Activated naive CD4-positive, alpha-beta T cell treated with anti-CD3 and anti-CD28 coated beads for 36 hours (primary cell): ENCODE measurements at regions not wholly inside any gene's neighbourhood (a gene's known extent, or its start where the extent isn't known, plus 50 kb on each side); places are given as distances from the start of the nearest gene placed in this dataset.

Experiments
- CTCF ChIA-PET: fragments of 350-600 bp; sonication (Branson Sonifier 250); formaldehyde crosslinking; loops from one replicate; lab custom pipeline; 2021; ENCODE audit warnings: antibody characterized with exemption; lab: Charles Lee
- DNase-seq: peaks from one replicate; pipeline ENCODE4 v3.0.0-alpha.2; 2020
- H3K27ac Mint-ChIP-seq: one replicate; pipeline ENCODE4 v1.8.0; 2021; ENCODE audit warnings: mild to moderate bottlenecking, mixed read lengths
- H3K27me3 Mint-ChIP-seq: one replicate; pipeline ENCODE4 v1.8.0; 2021; ENCODE audit warnings: low read depth, mixed read lengths
- H3K36me3 Mint-ChIP-seq: one replicate; pipeline ENCODE4 v1.8.0; 2021; ENCODE audit warnings: low read depth, mixed read lengths
- H3K4me1 Mint-ChIP-seq: one replicate; pipeline ENCODE4 v1.8.0; 2021; ENCODE audit warnings: low read depth, mixed read lengths
- H3K4me3 Mint-ChIP-seq: one replicate; pipeline ENCODE4 v1.8.0; 2021; ENCODE audit warnings: mild to moderate bottlenecking, moderate library complexity, mixed read lengths
- H3K9me3 Mint-ChIP-seq: one replicate; pipeline ENCODE4 v1.8.0; 2021; ENCODE audit warnings: mixed read lengths
- intact Hi-C: fragments of 100-400 bp; cut with micrococcal nuclease; formaldehyde crosslinking; loops from one replicate; pipeline ENCODE4 v1.15.1; 2023

- CTCF ChIA-PET, result no interaction called here
- Mint-ChIP-seq H3K27me3 (peaks cover 2% of the 10 kb centered on the region), H3K4me3 (no peak overlapping the region), H3K27ac (no peak overlapping the region), H3K4me1 (no peaks in the 10 kb centered on the region), H3K9me3 (peaks cover 4% of the 10 kb centered on the region), H3K36me3 (no peaks in the 10 kb centered on the region)
- no peak for DNase-seq
- intact Hi-C loops, result no loop called here
These were observed 601.0 kb downstream of the PDCD6IP start for GRCh38 chr3:34399401-34399800.

DNA sequence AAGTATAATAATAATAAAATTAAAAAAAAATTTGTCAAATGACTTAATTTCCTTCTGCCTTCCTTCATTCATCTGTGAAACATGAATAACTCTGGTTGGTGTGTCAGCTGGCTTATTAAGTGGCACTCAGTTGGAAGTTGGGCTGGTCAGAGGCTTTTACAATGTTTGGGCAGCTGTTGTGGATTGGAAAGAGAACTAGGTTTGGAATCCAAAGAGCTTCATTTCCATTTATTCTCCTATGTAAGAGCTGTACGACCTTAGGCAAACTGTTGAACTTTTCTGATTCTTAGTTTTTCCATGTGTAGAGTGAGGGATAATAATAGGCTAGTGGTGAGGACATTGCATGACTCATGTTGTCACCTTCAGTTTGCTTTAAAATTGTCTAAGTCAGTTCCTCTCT, 606.7 kb downstream of the PDCD6IP start:
- CTCF ChIA-PET, result no interaction called here

DNA sequence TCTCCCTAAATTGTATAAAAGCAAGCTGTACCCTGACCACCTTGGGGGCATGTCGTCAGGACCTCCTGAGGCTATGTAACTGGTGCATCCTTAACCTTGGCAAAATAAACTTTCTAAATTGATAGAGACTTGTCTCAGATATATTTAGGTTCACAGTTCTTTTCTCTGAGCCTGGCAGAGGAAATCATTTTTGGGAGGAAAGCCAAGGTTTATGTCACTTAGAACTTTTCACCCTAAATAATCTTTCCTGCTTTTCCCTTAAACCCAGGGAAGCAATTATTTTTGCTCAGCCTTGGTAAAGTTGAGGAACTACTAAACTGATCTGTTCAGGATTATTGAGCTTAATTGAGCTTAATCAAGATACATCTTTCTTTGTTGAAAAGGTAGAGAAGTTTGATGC, 608.9 kb downstream of the PDCD6IP start:
- no peaks in the 10 kb centered on the region for H3K36me3 Mint-ChIP-seq
- H3K9me3 Mint-ChIP-seq, result no peaks in the 10 kb centered on the region
- DNase-seq, result no peak
- no peak overlapping the region for H3K4me3 Mint-ChIP-seq
- no peaks in the 10 kb centered on the region for H3K27me3 Mint-ChIP-seq
- no peaks in the 10 kb centered on the region for H3K4me1 Mint-ChIP-seq
- H3K27ac Mint-ChIP-seq, result no peak overlapping the region
- intact Hi-C loops, result no loop called here
- CTCF ChIA-PET, result no interaction called here

More for the DNA sequence above, 606.7 kb downstream of the PDCD6IP start:
- no peak for DNase-seq
- intact Hi-C loops, result no loop called here
- peaks cover 2% of the 10 kb centered on the region for H3K9me3 Mint-ChIP-seq
- H3K4me1 Mint-ChIP-seq, result no peaks in the 10 kb centered on the region
- peaks cover 2% of the 10 kb centered on the region for H3K27me3 Mint-ChIP-seq
- H3K36me3 Mint-ChIP-seq, result no peaks in the 10 kb centered on the region
- H3K4me3 Mint-ChIP-seq, result no peak overlapping the region
- H3K27ac Mint-ChIP-seq, result no peak overlapping the region

DNA sequence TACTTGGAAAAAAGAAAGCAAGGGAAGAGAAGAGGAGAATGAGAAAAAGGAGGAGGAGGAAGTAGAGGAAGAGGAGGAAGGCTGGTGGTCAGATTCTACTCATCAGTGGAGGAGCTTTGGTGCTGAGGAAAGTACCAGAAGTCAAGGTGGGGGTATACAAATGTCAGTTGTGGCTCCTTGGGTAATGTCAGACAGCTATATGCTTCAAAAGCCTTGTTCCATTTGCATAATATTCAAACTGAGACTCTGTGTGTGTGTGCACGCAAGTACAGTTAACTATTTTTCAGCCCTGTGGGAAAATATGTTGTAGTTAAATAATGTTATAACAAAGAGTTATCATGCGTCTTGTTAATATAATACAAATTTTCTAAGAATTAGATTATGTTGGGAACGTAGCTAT, 609.7 kb downstream of the PDCD6IP start:
- H3K4me1 Mint-ChIP-seq, result no peaks in the 10 kb centered on the region
- no peak overlapping the region for H3K4me3 Mint-ChIP-seq
- H3K27me3 Mint-ChIP-seq, result no peaks in the 10 kb centered on the region
- no peaks in the 10 kb centered on the region for H3K36me3 Mint-ChIP-seq
- DNase-seq, result no peak
- intact Hi-C loops, result no loop called here
- CTCF ChIA-PET, result interaction anchor here (0.7 kb wide), 1 partner anchor 1940 kb away, joined by 3 read pairs; no protein-coding TSS in a partner anchor
- H3K9me3 Mint-ChIP-seq, result no peaks in the 10 kb centered on the region
- H3K27ac Mint-ChIP-seq, result no peak overlapping the region

DNA sequence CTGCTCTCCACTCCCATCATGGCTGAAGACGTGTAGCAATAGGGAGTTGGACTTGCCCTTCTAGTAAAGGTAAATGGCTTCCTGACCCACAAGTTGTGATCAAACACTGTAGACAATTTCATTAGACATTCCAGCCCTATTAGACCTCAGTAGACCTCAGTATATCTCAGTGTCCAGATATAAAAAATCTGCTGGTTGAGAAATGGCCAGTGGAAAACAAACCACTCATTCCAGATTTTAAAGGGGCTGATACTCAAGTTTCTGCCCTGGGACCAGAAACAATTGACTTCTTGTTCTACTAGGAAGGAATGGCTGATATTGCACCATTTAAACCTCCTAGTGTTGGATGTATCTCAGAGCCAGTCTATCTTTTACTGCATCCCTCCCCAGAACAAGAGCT, 613.2 kb downstream of the PDCD6IP start:
- Mint-ChIP-seq H3K36me3 (no peaks in the 10 kb centered on the region), H3K4me1 (no peaks in the 10 kb centered on the region), H3K4me3 (no peak overlapping the region), H3K9me3 (no peaks in the 10 kb centered on the region), H3K27ac (no peak overlapping the region), H3K27me3 (no peaks in the 10 kb centered on the region)
- intact Hi-C loops, result no loop called here
- DNase-seq, result no peak
- CTCF ChIA-PET, result no interaction called here

DNA sequence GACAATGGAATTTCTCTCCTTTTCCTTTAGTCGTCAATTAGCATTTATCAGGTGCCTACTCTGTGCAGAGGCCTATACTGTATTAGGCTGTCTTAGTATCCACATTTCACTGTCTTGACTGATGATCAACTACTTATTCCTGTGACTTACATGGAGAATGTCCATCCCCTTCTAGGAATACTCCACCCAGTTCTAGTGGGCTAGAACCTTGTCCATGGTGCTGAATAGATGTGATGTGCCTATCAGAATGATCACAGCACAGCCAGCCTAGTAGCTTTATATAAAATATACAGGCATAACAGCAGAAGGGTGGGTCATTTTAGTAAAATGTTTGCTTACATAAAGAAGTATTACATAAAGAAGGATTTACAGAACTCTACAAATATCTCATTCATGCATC, 621.4 kb downstream of the PDCD6IP start:
- intact Hi-C loops, result no loop called here
- Mint-ChIP-seq H3K27me3 (no peaks in the 10 kb centered on the region), H3K4me1 (no peaks in the 10 kb centered on the region), H3K9me3 (no peaks in the 10 kb centered on the region), H3K4me3 (no peak overlapping the region), H3K36me3 (no peaks in the 10 kb centered on the region), H3K27ac (no peak overlapping the region)
- CTCF ChIA-PET, result no interaction called here
- DNase-seq, result no peak

- intact Hi-C loops, result no loop called here
- Mint-ChIP-seq H3K27me3 (no peaks in the 10 kb centered on the region), H3K4me1 (no peaks in the 10 kb centered on the region), H3K27ac (no peak overlapping the region), H3K9me3 (no peaks in the 10 kb centered on the region), H3K36me3 (no peaks in the 10 kb centered on the region), H3K4me3 (no peak overlapping the region)
- DNase-seq, result no peak
- CTCF ChIA-PET, result interaction anchor here (0.6 kb wide), 1 partner anchor 15 kb away, joined by 3 read pairs; no protein-coding TSS in a partner anchor
These were observed 623.3 kb downstream of the PDCD6IP start for GRCh38 chr3:34421762-34422161.

- no peak for DNase-seq
- H3K36me3 Mint-ChIP-seq, result no peaks in the 10 kb centered on the region
- H3K4me3 Mint-ChIP-seq, result no peak overlapping the region
- peaks cover 12% of the 10 kb centered on the region for H3K9me3 Mint-ChIP-seq
- intact Hi-C loops, result no loop called here
- CTCF ChIA-PET, result no interaction called here
- H3K27me3 Mint-ChIP-seq, result no peaks in the 10 kb centered on the region
- H3K4me1 Mint-ChIP-seq, result no peaks in the 10 kb centered on the region
- H3K27ac Mint-ChIP-seq, result no peak overlapping the region
These were observed 641.4 kb downstream of the PDCD6IP start for GRCh38 chr3:34439796-34440195.

- no peaks in the 10 kb centered on the region for H3K4me1 Mint-ChIP-seq
These were observed 645.7 kb downstream of the PDCD6IP start for GRCh38 chr3:34444137-34444536.

GRCh38 chr3:34449305-34449704, 650.9 kb downstream of the PDCD6IP start:
- CTCF ChIA-PET, result no interaction called here
- Mint-ChIP-seq H3K27me3 (no peaks in the 10 kb centered on the region), H3K27ac (no peak overlapping the region), H3K4me3 (no peak overlapping the region), H3K4me1 (no peaks in the 10 kb centered on the region), H3K36me3 (no peaks in the 10 kb centered on the region), H3K9me3 (peaks cover 7% of the 10 kb centered on the region)
- intact Hi-C loops, result no loop called here
- DNase-seq, result no peak

More at GRCh38 chr3:34444137-34444536, 645.7 kb downstream of the PDCD6IP start:
- DNase-seq, result no peak
- intact Hi-C loops, result no loop called here
- Mint-ChIP-seq H3K36me3 (no peaks in the 10 kb centered on the region), H3K4me3 (no peak overlapping the region), H3K27me3 (no peaks in the 10 kb centered on the region), H3K9me3 (peaks cover 14% of the 10 kb centered on the region), H3K27ac (no peak overlapping the region)
- CTCF ChIA-PET, result no interaction called here

DNA sequence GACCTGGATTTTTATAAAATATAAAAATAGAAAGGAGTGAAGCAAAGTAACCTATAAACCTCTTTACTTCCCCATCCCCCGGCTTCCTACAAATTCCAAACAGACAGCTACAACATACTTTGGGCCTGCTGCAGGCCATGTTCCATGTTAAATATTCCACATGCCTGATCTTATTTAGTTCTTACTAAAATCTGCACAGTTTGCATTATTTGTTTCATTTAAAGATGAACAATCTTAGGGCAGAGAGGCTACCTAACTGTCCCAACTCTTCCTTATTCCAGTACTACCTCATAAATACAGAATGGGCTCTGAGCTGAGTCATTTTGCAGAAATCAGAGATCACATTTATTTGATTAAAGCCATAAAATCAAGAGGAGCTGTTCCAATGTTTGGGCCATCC, 665.0 kb downstream of the PDCD6IP start:
- no peaks in the 10 kb centered on the region for H3K4me1 Mint-ChIP-seq
- intact Hi-C loops, result no loop called here
- no peak overlapping the region for H3K27ac Mint-ChIP-seq
- no peak for DNase-seq
- H3K4me3 Mint-ChIP-seq, result no peak overlapping the region
- H3K9me3 Mint-ChIP-seq, result peaks cover 28% of the 10 kb centered on the region
- H3K36me3 Mint-ChIP-seq, result no peaks in the 10 kb centered on the region
- H3K27me3 Mint-ChIP-seq, result no peaks in the 10 kb centered on the region
- CTCF ChIA-PET, result no interaction called here

- no peak overlapping the region for H3K4me3 Mint-ChIP-seq
- no peak overlapping the region for H3K27ac Mint-ChIP-seq
- no peaks in the 10 kb centered on the region for H3K27me3 Mint-ChIP-seq
- CTCF ChIA-PET, result no interaction called here
- H3K9me3 Mint-ChIP-seq, result peaks cover 24% of the 10 kb centered on the region
- H3K36me3 Mint-ChIP-seq, result no peaks in the 10 kb centered on the region
- H3K4me1 Mint-ChIP-seq, result no peaks in the 10 kb centered on the region
- DNase-seq, result no peak
- intact Hi-C loops, result no loop called here
These were observed 666.2 kb downstream of the PDCD6IP start for GRCh38 chr3:34464646-34465045.

GRCh38 chr3:34475851-34476250, 677.4 kb downstream of the PDCD6IP start:
- Mint-ChIP-seq H3K4me3 (no peak overlapping the region), H3K36me3 (no peaks in the 10 kb centered on the region), H3K27ac (no peak overlapping the region), H3K9me3 (peaks cover 2% of the 10 kb centered on the region), H3K4me1 (no peaks in the 10 kb centered on the region), H3K27me3 (peaks cover 7% of the 10 kb centered on the region)
- intact Hi-C loops, result no loop called here
- CTCF ChIA-PET, result no interaction called here
- no peak for DNase-seq
